Gastroesophageal sphincter (tissue), 3 donors: ENCODE measurements at regions not wholly inside any gene's neighbourhood (a gene's known extent, or its start where the extent isn't known, plus 50 kb on each side); places are given as distances from the start of the nearest gene placed in this dataset.
"Not testable (repeated sequence)": the region's sequence is repeated elsewhere in the genome, so short reads cannot be mapped to it uniquely, and the experiment has no call there.

Source experiments
- EP300 ChIP-seq: sonication (generic); formaldehyde crosslinking; IDR thresholded peaks from one replicate; pipeline ENCODE4 v1.6.1; 2017; ENCODE audit warnings: antibody characterized with exemption, mild to moderate bottlenecking
- POLR2A ChIP-seq, 2 donors: fragments of 450-650 bp; IDR thresholded peaks; one replicate each; pipeline ENCODE4 v1.6.1; 2017; ENCODE audit warnings: antibody characterized with exemption in 2 of 2, mild to moderate bottlenecking in 2 of 2, moderate library complexity in 1 of 2
- TF ChIP-seq, protein P1 (sequence below), 4 experiments: fragments of 200-600 bp in 2 of 4; fragments of 450-650 bp in 2 of 4; sonication (generic) in 1 of 4; IDR thresholded peaks; one replicate each; pipeline ENCODE4 v1.5.1; 2017 to 2019; ENCODE audit warnings: antibody characterized with exemption in 4 of 4, mild to moderate bottlenecking in 2 of 4, moderate library complexity in 2 of 4

DNA sequence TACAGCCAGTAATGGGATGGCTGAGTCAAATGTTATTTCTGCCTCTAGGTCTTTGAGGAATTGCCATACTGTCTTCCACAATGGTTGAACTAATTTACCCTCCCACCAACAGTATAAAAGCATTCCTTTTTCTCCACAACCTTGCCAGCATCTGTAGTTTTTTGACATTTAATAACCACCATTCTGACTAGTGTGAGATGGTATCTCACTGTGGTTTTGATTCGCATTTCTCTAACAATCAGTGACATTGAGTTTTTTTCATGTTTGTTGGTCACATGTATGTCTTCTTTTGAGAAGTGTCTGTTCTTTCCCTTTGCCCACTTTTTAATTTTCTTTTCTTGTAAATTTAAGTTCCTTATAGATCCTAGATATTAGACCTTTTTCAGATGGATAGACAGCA is 200.9 kb downstream of the TMEM26 start:
- TF ChIP-seq, protein P1, sequence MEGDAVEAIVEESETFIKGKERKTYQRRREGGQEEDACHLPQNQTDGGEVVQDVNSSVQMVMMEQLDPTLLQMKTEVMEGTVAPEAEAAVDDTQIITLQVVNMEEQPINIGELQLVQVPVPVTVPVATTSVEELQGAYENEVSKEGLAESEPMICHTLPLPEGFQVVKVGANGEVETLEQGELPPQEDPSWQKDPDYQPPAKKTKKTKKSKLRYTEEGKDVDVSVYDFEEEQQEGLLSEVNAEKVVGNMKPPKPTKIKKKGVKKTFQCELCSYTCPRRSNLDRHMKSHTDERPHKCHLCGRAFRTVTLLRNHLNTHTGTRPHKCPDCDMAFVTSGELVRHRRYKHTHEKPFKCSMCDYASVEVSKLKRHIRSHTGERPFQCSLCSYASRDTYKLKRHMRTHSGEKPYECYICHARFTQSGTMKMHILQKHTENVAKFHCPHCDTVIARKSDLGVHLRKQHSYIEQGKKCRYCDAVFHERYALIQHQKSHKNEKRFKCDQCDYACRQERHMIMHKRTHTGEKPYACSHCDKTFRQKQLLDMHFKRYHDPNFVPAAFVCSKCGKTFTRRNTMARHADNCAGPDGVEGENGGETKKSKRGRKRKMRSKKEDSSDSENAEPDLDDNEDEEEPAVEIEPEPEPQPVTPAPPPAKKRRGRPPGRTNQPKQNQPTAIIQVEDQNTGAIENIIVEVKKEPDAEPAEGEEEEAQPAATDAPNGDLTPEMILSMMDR (IDR thresholded peaks at IDR 0.05), result not testable (repeated sequence)
- not testable (repeated sequence) for TF ChIP-seq POLR2A (IDR thresholded peaks at IDR 0.05); EP300
